DMS79 treated with DMSO at 0.1 percent for 48 hours (cell line): ENCODE measurements at regions not wholly inside any gene's neighbourhood (a gene's known extent, or its start where the extent isn't known, plus 50 kb on each side); places are given as distances from the start of the nearest gene placed in this dataset.

Source experiments
- DNase-seq: peaks from one replicate; lab custom pipeline; 2025; lab: John Stamatoyannopoulos, UW

DNA sequence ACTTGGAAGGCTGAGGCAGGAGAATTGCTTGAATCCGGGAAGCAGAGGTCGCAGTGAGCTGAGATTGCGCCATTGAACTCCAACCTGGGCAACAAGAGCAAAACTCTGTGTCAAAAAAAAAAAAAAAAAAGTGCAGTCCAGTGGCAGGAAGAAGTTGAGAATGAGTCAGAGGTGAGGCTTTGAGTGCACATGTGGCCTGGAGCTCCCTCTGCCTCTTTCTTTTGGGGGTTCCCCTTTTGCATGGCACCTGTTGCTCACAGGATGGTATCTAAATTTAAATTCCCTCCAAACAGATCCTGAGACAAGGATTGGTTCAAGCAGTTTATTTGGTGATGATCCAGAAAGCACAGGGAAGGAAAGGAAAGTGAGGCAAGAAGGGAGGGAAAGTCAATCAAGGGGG lies 151.4 kb upstream of the STX18 start:
- no peak for DNase-seq

DNA sequence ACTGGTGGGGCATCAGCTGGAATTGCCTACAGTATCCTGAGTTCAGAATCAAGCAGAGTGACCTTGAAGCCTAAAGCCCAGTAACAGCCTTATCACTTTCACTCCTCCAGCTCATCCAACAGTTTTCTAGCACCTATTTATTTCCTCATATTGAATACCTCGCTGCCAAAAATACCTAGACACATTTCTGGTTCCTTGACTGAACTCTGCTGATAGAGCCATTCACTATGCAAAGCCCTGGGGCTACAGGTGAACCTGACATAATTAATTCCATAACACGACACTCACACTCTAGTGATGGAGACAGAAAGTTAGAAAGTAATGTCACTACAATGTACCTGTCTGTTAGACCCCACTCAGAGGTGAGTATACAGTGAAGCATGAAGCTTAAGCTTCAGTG lies 149.0 kb upstream of the STX18 start:
- DNase-seq = no peak

DNA sequence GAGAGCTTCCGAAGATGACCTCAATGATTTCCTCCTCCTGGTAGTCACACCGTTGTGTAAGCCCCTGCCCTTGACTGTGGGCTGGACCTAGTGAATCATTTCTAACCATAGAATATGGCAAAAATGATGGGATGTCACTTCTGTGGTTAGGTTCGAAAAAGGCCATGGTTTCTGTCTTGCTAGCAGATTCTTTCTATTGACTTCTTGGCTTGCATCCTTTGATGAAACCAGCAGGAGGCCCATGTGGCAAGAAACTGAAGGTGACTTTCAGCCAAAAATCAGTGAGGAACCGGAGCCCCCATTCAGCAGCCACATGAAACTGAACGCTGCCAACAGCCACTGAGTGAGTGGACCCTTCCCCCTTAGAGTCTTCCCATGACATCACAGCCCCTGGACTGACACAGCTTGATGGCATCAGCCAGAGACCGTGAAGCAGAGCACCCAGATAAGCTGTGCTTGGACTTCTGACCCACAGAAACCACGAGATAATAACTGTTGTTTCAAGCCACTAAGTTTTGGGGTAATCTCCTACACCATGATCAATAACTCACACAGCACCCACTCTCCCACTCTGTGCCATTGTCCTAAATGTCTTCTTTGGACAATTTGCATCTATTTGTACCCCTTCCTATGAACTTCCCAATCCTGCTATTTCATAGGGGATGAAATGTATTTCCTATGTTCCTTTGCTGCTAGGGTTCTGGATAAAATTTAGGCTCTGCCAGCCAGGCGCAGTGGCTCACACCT lies 148.0 kb upstream of the STX18 start:
- DNase-seq = no peak

DNA sequence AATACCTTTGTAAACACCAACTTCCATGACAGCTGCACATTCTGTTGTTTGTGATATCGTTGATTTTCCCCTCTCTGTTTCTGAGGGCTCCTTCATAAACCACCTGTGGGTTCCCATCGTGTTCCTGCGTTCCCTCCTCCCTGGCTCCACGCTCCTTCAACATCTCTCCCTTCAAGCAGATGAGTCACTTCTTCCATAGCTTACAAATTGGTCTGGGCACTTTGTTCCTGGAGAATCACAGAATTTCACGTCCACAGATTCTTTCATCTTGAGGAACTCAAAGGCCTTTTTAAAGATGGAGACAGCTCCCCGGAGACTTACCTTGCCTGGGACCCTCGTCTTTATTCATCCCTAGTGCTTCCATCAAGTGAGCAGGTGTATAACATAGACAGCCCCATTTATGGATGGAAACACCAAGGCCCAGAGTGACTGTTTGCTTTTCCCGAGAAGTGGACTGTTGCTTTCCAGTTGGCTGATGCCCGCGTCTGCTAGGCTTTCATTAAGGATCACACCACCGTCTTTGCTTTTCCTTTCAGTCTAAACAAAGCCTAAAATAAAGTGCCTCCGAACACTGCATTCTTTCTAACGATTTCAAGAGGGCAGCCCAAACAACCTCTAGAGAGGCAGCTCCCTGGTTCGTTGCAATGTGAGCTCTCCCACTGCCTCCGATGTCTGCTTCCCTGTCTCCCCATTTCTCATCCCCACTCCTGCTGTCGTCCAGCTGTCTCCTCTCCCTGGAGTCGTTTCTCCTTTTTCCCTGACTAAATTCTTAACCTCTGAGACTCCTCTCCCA lies 146.3 kb upstream of the STX18 start:
- DNase-seq = no peak

DNA sequence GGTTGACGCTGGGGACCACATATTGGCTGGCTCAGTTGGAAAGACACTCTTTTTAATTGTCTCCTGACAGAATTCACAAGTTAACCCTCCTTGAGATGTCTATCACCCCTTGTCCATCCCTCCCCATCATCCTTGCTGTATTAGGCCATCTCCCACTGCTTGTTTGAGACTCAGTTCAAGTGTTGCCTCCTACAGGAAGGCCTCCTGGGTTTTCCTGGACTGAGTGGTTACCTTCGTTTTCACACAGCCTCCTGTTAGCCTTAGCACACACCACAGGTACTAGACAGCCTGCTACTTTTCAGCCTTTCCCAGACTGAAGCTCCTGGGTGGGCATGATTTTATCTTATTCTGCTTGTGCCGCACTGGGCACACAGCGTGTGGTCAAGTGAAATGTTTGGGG lies 145.3 kb upstream of the STX18 start:
- DNase-seq = no peak

DNA sequence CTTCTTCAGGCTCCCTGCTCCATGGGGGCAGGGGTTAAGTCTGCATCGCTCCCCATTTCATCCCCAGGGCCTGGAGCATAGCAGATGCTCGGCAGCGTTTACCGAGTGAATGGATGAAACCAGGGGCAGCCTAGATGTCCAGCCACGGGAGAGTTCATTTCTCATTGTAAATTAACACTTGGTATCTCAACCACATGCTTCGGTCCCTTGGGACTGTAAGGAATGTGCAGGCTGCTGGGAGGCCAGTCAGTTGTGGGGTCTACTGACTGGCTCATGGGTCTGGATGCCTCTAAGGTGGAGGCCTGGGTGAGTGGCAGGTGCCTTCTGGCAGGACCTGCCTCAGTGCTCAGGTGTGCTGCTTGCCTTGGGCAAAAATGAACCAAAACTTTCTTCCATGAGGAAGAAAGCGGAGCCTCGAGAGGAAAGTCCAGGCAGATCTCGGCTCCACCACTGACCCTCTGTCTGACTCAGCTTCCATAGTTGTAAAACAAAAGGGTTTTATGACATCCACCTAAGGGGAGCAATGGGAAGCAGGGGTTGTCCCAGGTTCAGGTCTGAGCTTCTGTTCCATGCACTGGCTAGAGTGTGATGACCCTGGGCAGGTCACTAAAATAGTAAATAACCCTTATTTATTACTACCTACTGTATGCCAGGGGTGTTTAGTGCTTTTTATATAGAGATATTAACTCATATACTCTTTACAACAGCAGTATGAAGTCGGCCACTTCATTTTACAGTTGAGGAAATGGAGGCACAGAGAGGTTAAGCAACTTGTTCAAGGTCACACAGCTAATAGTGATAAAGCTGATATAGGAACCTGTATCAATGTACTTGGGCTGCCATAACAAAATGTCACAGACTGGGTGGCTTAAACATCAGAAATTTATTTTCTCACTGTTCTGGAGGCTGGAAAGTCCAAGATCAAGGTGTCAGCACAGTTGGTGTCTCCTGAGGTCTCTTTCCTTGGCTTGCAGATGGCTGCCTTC lies 144.3 kb upstream of the STX18 start:
- no peak for DNase-seq

DNA sequence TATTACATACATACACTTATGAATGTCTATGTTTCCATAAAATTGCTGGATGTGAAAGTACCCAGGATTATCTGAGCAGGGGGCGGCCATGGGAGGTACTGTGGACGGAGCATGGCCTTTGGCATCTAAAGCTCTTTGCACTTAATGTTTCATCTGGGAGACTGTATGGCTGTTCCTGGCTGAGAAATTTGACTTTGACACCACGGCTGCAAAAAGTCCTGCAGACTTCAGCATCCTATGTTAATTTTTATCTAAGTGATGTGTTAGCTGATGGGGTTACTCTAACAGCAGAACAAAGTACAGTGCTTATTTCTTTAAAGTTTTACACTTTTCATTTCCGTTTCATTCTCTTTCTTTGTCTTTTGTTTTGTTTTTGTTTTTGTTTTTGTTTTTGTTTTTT lies 139.8 kb upstream of the STX18 start:
- no peak for DNase-seq

DNA sequence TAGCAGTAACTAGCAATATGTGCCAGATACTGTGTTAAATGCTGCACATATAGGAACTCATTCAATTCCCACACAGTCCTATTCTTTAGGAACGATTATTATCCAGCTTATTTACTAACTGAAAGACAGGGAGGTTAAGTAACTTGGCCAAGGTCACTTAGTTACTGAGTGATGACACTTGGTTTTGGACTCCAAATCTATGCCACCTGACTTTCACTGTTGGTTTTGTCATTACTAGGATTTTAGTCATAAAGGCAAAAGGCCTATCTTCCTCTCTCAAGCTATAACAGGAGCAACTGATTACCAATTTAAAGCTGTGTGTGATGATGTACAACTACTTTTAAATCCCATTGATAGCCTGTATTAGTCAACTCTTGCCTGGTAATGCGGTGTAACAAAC lies 138.9 kb upstream of the STX18 start:
- DNase-seq = no peak

DNA sequence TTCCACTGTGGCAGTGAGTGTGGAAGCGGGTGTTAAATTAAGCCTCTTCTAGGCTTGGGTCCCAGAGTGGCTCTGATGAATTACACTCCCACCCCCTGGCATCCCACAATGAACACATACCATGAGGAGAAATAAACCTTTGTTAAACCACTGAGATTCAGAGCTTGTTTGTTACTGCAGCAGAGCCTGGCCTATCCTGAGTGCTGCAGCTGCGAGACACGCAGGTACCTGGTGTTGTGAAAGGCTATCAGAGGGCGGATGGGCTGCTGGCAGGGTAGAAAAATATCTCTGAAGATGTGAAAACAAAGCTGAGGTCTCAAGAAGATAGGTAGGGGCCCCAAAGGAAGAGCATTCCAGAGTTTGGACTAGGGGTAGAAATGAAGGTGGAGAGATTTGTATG lies 138.4 kb upstream of the STX18 start:
- no peak for DNase-seq

DNA sequence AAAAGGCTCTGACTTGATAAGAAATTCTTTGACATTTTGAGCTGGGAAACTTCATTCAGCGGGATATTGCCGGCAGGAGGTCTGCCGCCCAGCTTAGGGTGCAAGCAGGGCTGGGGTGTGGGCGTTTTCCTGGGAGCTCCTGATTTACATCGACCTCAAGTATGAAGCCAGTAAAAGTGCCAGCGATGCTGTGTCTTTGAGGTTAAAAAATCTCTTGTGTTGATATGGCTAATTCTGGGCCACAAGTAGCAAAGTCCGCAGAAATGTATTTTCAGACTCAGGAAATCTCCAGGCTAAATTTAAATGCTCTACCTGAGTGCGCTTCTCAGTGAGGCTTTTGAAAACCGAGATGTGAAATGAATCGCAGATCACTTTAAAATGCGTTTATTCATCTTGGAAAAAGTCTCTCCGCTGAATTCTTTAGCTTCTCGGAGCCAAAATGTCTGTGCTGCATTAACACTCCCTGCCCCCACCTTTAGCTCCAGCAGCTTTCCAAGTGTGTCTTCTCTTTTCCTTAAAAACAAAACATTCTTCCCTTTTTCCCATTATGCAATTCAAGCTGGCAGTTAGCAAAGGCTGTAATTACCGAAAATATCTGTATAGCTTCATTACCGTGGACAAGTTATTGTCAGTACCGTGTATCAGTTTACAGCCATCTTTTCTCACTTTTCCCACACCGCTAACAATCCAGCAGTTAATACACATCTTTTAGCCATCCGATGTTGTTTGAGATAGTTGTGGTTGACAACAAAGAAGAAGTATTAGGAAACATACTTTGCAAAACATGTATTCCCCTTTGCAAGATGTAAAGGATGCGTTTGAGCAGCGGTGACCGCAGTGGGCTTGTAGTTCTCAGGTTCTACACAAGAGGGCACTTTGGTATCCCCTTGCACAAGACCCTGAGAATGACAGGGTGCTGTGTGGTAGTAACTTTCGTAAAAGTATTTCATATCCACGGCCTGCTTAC lies 136.0 kb upstream of the STX18 start:
- DNase-seq = no peak

DNA sequence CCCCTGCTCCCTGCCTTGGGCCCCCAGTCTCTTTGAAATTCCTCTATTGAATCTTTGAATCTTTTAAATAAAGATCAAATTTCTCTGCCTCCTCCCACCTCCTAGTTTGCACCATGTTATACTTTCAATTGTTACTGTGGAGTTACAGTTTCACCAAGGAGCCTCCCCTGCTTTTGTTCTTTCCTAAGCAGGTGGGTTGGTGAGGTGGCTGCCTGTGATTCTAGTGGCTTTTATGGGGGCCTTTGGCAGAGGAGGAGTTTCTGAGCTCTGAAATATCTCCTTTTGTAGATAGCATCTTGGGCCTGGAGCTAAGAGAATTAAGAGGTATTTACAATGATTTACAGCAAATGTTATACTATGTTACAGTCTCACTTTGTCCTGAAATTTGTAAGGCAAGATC lies 133.8 kb upstream of the STX18 start:
- DNase-seq = no peak

DNA sequence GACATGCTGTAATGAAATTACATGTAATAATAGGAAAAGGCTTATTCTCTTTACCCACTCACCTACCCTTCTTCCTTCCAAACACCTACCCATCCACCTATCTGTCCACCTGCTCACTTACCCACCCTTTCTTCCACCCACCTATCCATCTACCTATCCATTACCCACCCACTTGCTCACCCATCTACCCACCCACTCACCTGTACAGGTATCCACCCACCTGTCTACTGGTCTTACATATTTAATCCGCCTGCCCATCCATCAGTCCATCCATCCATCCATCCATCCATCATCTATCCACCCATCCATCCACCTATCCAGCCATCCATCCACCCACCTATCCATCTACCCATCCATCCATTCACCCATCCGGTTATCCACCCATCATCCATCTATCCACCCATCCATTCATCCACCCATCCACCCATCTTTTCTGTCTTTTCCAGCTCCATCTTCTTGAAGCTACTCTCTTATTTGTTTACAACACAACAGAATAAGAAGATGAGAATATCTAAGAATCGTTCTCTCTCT lies 133.3 kb upstream of the STX18 start:
- DNase-seq = no peak

DNA sequence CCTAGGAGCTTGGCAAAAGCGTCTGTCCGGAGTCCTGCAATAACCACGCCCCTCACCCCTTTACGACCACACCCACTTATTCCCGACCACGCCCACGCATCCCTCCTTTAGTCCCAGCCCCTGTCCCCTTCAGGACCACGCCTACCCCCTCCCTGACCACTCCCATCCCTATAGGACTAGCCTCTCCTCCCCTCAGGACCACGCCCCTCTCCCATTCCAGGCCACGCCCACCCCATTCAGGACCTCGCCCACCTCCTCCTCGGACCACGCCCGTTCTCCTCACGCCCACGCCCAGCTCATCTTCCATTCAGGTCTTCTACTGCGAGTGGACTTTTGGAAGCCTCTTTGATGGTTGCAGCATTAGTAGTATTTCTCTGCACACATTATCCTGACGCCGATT lies 131.2 kb upstream of the STX18 start:
- DNase-seq = no peak

DNA sequence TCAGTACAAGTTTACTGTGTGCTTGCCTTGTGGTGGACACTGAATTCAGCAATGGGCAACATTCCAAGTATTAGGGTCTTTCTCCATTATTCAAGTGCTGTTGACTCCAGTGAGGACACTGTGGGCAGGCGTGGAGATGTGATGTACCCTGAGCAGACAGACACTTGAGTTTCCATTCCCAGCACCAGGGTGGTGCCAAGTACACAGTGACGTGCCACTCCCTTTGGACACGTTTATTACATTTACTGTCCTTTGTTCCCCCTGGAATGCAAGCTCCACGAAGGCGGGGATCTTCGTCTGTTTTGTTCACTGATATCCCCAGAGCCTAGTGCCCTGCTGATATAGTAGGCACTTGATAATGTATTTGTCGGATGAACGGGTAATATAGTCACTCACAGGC lies 130.6 kb upstream of the STX18 start:
- DNase-seq = no peak

DNA sequence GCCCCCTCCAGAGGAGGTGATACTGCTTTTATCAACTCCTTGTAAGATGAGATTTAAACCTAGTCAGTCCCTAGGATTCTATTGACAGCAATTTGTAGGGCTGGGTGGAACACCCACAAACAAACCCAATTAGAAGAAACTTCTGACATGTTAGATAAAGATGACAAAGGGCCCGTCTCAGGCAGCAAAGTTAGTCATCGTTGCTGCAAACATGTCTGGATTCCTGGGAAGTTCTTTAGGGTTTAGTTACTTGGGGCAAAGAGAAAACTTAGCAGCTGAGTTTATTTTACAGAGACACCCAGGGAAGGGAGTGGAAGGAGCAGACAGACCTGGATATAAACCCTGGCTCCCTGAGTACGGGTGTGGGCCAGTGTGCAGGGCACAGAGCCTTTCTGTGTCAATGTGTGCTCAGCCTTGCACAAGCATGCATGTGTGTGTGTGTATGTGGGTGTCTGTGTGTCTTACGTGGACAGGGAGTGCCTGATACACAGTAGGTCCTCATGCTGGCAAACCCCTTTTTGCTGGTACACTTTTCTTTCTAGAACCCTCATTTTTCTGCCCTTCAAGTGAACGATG lies 130.0 kb upstream of the STX18 start:
- DNase-seq = no peak

DNA sequence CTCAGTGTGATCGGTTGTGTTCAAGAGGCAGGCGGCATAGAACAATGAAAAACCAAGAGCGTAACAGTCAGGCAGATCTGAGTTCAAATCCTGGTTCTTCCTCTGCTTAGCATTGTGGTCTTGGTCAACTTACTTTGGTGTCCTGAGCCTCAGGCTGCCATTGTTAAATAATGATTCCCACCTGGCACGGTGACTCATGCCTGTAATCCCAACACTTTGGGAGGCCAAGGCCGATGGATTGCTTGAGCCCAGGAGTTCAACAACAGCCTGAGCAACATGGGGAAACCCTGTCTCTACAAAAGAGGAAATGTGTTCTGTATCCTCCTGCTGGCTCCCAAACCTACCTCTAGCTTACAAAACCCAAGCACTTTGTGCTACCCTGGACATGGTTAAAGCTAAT lies 129.0 kb upstream of the STX18 start:
- no peak for DNase-seq

DNA sequence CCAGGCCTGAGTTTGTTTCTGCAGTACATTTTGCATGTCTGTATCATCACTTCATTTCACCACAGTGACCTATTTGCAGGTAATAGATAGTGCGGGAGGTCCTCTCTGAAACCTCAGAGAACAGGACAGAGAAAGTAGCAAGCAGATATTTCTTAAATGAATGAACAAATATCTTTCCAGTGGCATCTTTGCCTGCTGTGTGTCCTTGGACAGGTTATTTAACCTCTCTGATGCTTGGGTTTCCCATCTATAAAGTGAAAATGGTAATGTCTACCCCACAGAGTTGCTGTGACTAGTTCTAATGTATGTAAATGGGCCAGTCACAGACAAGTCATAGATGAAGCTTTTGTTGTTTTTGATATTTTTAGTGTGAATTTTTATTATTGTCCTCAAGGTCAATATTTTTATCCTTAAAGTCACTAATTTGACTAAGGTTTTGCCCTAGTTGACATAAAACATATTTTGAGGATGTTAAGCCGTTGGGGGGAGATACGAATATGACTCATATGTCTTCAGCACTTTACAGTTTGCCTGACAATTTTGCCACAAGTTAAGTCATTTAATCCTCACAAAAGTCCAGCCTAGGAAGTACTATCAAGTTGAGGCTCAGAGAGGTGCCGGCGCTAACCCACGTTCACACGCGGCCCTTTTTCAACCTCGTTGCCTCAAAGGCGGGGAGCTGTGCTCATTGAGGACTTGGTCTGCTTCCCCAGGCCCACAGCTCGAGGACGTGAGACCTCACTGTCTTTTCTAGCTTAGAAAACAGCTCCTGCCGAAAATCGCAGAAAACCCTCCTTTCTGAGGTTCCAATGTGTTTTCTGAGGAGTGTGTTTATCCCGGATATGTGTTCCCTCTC lies 126.7 kb upstream of the STX18 start:
- no peak for DNase-seq

DNA sequence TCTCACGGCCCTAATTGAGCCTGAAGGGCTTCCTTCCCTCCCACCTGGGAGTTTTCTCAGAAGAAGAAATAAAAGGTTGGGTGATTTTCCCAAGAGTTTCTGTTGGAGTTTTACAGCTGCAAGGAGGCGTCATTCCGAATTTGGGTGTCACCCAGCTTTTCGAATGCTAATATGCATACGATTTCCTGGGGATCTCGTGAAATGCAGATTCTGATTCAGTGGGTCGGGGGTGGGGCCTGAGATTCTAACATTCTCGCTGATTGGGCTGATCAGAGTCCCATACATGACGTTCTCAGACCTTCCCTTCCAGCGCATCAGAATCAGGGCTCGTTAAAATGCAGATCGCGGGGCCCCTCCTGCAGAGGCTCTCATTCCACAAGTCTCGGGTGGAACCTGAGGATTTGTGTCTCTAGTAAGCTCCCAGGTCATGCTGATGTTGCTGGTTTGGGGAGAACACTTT lies 125.8 kb upstream of the STX18 start:
- DNase-seq = no peak
